ENCODE measurements at regions not wholly inside any gene's neighbourhood (a gene's known extent, or its start where the extent isn't known, plus 50 kb on each side); places are given as distances from the start of the nearest gene placed in this dataset.
"Not testable (repeated sequence)": the region's sequence is repeated elsewhere in the genome, so short reads cannot be mapped to it uniquely, and the experiment has no call there.

- no peak for DNase-seq (ENCODE audit: low spot score)
Measured at GRCh38 chr5:142222225-142222865, 102.5 kb downstream of the SPRY4 start.

GRCh38 chr5:142221091-142221860 is 103.5 kb downstream of the SPRY4 start:
- no peak for DNase-seq (ENCODE audit: low spot score)

- no peak for DNase-seq (ENCODE audit: low spot score)
Measured at GRCh38 chr5:142219146-142219545, 105.7 kb downstream of the SPRY4 start.

GRCh38 chr5:142216931-142217330 is 107.9 kb downstream of the SPRY4 start:
- DNase-seq (ENCODE audit: low spot score) = no peak

GRCh38 chr5:142215915-142216681 is 107.5 kb downstream of the NDFIP1 start:
- no peak for DNase-seq (ENCODE audit: low spot score)

- DNase-seq (ENCODE audit: low spot score) = no peak
Measured at GRCh38 chr5:142213077-142213476, 104.5 kb downstream of the NDFIP1 start.

GRCh38 chr5:142211918-142212317 is 103.3 kb downstream of the NDFIP1 start:
- DNase-seq (ENCODE audit: low spot score) = no peak

GRCh38 chr5:142210864-142211412 is 102.4 kb downstream of the NDFIP1 start:
- no peak for DNase-seq (ENCODE audit: low spot score)

GRCh38 chr5:142210011-142210410 is 101.4 kb downstream of the NDFIP1 start:
- DNase-seq (ENCODE audit: low spot score) = no peak

- DNase-seq (ENCODE audit: low spot score) = no peak
Measured at GRCh38 chr5:142208777-142209312, 100.3 kb downstream of the NDFIP1 start.

- DNase-seq (ENCODE audit: low spot score) = not testable (repeated sequence)
Measured at GRCh38 chr5:142208244-142208643, 99.7 kb downstream of the NDFIP1 start.

- DNase-seq (ENCODE audit: low spot score) = no peak
Measured at GRCh38 chr5:142206801-142207200, 98.2 kb downstream of the NDFIP1 start.

GRCh38 chr5:142204219-142204618 is 95.6 kb downstream of the NDFIP1 start:
- no peak for DNase-seq (ENCODE audit: low spot score)
